Parathyroid adenoma (tissue), 2 donors: ENCODE measurements at regions not wholly inside any gene's neighbourhood (a gene's known extent, or its start where the extent isn't known, plus 50 kb on each side); places are given as distances from the start of the nearest gene placed in this dataset.

Experiments
- H2AFZ ChIP-seq: fragments of 300-600 bp; sonication (generic); one replicate; pipeline ENCODE4 v1.7.0; 2017; ENCODE audit warnings: antibody characterized with exemption, mild to moderate bottlenecking
- H3K27ac ChIP-seq: fragments of 300-600 bp; sonication (generic); one replicate; pipeline ENCODE4 v1.7.0; 2017
- H3K27me3 ChIP-seq: fragments of 300-600 bp; sonication (generic); one replicate; pipeline ENCODE4 v1.7.0; 2017; ENCODE audit warnings: low read length; ENCODE audit not compliant: control insufficient read depth, insufficient read depth
- H3K36me3 ChIP-seq: fragments of 300-600 bp; sonication (generic); one replicate; pipeline ENCODE4 v1.7.0; 2017; ENCODE audit warnings: low read length; ENCODE audit not compliant: control insufficient read depth, insufficient read depth
- H3K4me1 ChIP-seq: fragments of 300-600 bp; sonication (generic); one replicate; pipeline ENCODE4 v1.7.0; 2017; ENCODE audit warnings: control low read depth
- H3K4me2 ChIP-seq: fragments of 300-600 bp; sonication (generic); one replicate; pipeline ENCODE4 v1.7.0; 2017; ENCODE audit warnings: low read length
- H3K4me3 ChIP-seq: fragments of 300-600 bp; sonication (generic); one replicate; pipeline ENCODE4 v1.7.0; 2017; ENCODE audit warnings: low read depth, low read length
- H3K79me2 ChIP-seq: fragments of 300-600 bp; sonication (generic); one replicate; pipeline ENCODE4 v1.7.0; 2017; ENCODE audit warnings: control low read depth
- H3K9ac ChIP-seq: fragments of 300-600 bp; sonication (generic); one replicate; pipeline ENCODE4 v1.7.0; 2017; ENCODE audit warnings: mild to moderate bottlenecking
- H3K9me3 ChIP-seq: fragments of 300-600 bp; sonication (generic); one replicate; pipeline ENCODE4 v1.7.0; 2017; ENCODE audit warnings: low read length; ENCODE audit not compliant: control insufficient read depth
- CTCF ChIP-seq: fragments of 300-600 bp; sonication (generic); IDR thresholded peaks from one replicate; pipeline ENCODE4 v1.7.0; 2017; ENCODE audit warnings: antibody characterized with exemption, mild to moderate bottlenecking
- donor health status: primary hyperparathyroidism.

DNA sequence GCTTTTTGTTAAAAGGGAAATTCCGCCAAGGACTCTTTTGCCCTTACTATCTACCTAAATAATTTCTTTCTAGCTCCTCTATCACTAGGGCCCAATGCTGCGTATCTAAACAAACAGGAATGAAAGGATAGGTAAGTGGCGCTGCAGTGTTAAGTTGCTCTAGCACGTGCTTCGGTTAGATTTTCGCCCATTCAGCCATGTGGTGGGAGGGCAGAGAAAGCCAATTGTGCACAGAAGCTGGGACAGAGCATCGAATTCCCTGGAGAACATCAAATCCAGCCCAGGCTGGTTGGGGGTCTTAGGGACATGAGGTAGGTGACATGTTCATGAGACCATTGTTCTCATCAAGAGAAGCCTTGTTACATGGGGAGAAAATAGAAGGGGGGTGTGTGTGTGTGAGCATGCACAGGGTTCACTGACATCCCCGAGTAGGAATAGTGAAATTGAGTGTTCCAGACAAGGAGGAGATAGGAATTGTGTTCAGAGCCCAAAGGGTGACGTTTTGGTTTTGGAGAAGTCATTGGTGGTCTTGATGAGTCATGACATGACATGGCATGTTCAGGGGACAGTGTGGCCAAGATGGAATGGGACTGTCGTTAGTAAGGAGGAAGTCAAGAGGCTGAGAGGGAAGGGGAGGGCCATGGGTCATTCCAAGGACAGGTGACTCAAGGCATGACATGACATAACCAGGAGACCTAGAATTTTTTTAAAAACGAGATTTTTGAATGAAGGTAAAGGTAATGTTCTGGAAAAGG is 107.1 kb downstream of the TLR5 start:
- H3K79me2 ChIP-seq: no peaks in the 10 kb centered on the region
- H3K27me3 ChIP-seq: no peaks in the 10 kb centered on the region
- peaks cover 3% of the 10 kb centered on the region for H3K4me1 ChIP-seq
- H3K36me3 ChIP-seq: no peaks in the 10 kb centered on the region
- TF ChIP-seq CTCF: no peak
- no peak overlapping the region for H2AFZ ChIP-seq
- no peak overlapping the region for H3K4me2 ChIP-seq
- H3K27ac ChIP-seq: no peak overlapping the region
- no peak overlapping the region for H3K9ac ChIP-seq
- no peaks in the 10 kb centered on the region for H3K9me3 ChIP-seq
- no peak overlapping the region for H3K4me3 ChIP-seq

DNA sequence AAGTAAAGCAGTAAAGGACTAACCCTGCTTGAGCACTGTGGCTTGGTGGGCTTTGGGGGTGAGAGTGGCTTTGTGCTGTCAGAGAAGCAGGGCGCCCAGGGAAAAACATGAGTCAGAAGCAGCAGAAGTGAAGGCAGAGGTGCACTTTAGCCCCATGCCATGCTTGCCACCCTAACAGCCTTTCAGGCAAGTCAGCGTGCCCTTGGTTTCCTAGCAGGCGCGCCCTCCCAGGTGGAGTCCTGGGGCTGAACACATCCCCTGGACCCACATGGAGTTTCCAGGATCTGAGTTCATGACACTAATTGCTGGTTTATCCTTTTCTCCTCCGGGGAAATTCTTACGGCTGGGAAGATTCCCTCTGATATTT is 106.6 kb downstream of the TLR5 start:
- no peak overlapping the region for H3K4me2 ChIP-seq
- no peaks in the 10 kb centered on the region for H3K27me3 ChIP-seq
- H3K4me3 ChIP-seq: no peak overlapping the region
- no peak overlapping the region for H2AFZ ChIP-seq
- H3K79me2 ChIP-seq: no peaks in the 10 kb centered on the region
- no peak overlapping the region for H3K27ac ChIP-seq
- TF ChIP-seq CTCF: no peak
- no peaks in the 10 kb centered on the region for H3K9me3 ChIP-seq
- H3K4me1 ChIP-seq: no peaks in the 10 kb centered on the region
- H3K36me3 ChIP-seq: no peaks in the 10 kb centered on the region
- H3K9ac ChIP-seq: no peak overlapping the region

GRCh38 chr1:223037845-223038244 is 105.2 kb downstream of the TLR5 start:
- no peak for TF ChIP-seq CTCF
- Histone ChIP-seq H3K9ac (no peak overlapping the region), H3K4me1 (no peaks in the 10 kb centered on the region), H3K79me2 (no peaks in the 10 kb centered on the region), H3K4me3 (no peak overlapping the region), H3K9me3 (no peaks in the 10 kb centered on the region), H3K27ac (no peak overlapping the region), H3K4me2 (no peak overlapping the region), H3K36me3 (no peaks in the 10 kb centered on the region), H2AFZ (no peak overlapping the region), H3K27me3 (no peaks in the 10 kb centered on the region)

GRCh38 chr1:223038288-223039006 is 104.6 kb downstream of the TLR5 start:
- H3K36me3 ChIP-seq: no peaks in the 10 kb centered on the region
- no peaks in the 10 kb centered on the region for H3K79me2 ChIP-seq
- H3K4me1 ChIP-seq: no peaks in the 10 kb centered on the region
- no peak overlapping the region for H3K9ac ChIP-seq
- no peaks in the 10 kb centered on the region for H3K27me3 ChIP-seq
- H2AFZ ChIP-seq: no peak overlapping the region
- no peaks in the 10 kb centered on the region for H3K9me3 ChIP-seq
- no peak overlapping the region for H3K27ac ChIP-seq
- no peak overlapping the region for H3K4me3 ChIP-seq
- H3K4me2 ChIP-seq: no peak overlapping the region
- no peak for TF ChIP-seq CTCF
